CD4-positive, alpha-beta T cell treated with Interleukin-10 for 1 hour (primary cell): ENCODE measurements at regions not wholly inside any gene's neighbourhood (a gene's known extent, or its start where the extent isn't known, plus 50 kb on each side); places are given as distances from the start of the nearest gene placed in this dataset.

Experiments
- DNase-seq: peaks from one replicate; pipeline ENCODE4 v3.0.0-alpha.2; 2020

DNA sequence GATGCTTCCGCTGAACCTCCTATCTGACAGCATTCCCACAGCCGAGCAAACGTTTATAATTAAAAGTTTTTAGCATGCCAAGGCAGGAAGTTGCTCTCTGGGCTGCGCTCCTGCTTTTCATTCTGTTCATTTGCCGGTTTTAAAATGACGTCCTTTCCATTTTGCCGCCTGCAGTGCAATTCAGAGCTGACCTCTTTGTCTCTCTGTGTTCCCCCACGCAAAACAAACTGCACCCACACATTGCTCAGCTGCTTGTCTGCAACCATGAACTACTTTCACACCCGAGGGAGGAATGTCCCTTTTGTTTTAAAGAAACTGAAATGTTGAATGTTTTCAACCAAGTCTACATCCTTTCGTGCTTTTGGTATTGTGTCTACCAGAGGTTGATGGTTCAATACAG lies 416.5 kb downstream of the EFNB2 start:
- DNase-seq, result no peak

DNA sequence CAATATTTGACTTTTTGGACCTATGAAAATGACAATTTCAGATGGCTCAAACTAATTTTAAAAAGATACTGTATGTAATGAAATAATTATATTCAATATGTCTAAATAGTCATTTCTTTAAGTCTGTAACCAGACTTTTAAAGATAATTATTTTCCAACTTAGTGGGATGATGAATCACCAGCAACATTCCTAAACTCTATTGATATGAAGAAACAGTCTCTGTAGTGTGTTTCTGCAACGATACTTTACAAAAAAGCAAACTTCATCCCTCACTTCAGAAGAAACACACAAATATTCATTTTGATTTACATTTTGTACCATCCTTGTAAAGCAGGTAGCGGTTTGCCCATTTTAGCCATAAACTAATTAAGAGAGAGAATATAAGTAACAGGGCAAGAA lies 417.4 kb downstream of the EFNB2 start:
- DNase-seq, result no peak

DNA sequence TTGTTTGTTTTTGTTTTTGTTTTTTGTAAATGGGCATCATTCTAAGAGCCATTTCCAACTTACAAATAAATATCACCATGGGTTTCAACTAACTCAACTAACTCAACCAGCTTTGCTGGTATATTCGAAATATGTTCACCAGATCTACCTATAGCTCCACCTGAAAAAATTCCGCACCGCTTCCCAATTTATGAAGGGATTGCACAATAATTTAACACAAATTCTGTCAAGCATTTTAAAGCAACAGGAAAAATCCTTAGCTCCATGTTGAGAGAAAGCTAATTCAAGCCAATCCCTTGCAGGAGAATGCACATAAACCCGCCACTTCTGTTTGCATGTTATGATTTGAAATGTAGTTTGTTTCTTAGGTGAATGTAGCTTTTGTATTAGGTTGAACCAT lies 417.8 kb downstream of the EFNB2 start:
- DNase-seq, result no peak

DNA sequence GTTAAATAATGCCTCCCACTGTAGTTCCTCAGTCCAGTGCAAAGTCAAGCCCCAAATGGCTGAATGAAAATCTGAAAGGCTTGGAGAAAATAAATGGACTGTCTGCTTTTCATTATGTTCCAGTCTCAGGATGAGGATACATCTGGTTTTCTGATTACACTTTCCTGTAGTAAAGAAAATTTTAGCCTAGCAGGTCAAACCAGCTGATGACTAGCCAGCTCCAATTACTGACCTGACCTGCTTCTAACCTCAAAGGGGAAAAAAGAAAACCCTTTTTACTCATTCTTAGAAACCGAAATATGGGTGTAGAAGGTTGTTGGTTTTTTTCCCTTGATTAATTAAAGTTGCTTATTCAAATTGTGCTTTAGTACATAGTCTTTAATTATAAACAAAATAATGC lies 418.4 kb downstream of the EFNB2 start:
- DNase-seq, result no peak

DNA sequence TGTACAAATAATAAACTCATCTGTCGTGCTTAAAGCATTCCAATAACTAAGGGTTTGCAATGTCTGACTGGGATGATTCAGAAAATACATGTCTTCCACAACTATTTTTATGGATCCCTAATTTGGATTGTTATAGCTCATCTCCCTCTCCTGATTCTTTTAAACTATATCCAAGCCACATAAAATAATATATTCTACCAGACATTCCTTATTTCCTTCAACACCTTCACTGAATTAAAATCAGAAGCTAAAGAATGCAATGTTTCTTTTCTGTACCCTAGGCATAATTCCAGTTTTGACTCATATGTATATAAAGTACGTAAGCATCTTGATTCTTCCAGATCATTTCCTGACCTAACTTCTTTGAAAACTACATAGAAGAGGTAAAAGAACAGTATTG lies 420.4 kb downstream of the EFNB2 start:
- DNase-seq, result no peak

DNA sequence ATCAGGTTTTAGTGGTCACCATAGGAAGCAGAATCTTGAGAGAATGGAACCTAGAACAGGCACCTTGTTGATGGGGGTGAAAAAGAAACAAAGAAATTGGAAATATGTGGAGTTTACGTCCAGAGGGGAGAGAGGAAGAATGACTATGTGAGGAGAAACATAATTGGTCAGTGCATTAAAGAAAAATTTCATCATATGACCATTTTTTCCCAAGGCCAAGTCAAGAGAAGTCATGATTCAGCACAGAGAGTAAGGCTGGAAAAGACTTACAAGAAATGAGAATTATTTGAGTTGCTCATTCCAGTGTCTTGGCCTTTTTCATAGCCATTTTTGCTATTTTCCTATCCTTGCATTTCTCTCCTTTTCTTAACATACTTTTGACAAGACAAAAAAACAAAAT lies 421.7 kb downstream of the EFNB2 start:
- no peak for DNase-seq

DNA sequence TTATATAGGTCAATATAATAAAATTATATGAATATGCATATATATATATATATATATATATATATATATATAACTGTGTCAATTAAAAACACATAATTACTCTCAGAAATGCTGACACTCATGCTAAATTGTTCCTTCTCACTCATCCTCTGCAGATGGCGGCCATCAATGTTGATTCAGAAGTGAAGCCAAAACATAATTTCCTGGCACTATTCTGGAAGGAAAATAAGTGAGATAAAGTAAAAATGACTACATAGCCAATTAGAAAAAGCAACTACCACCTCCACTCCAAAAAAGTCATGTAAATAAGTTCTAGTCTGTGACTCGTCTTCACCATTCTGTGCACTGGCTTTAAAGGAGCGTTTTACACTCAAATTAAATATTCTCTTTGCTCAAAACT lies 423.3 kb downstream of the EFNB2 start:
- DNase-seq, result no peak

DNA sequence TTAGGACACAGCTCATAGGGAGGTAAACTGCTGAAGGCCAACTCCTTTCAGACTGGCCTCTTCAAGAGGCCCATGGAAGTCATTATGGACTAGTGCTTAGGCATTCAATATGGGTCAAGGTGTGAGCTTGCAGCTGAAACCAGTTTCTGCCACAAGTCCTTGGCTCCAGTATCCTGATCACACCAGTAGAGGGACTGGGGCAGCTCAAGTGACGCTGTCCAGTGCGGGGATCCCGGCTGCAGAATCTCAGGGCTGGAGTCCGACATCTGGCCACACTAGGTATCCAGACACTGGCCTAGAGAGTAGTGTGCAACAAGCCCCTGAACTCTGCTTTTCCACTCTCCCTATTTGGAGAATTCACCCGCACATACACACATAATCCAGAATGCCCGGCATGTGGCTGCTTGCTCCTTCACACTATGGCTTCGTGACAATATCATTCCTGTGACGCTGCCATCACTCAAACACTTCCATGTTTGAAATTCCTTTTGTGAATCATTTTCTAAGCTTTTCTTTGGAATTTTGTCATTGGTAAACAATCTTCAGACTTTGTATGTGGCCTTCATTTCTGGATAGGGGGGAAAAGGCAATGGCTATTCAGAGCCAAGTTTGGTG lies 425.1 kb downstream of the EFNB2 start:
- DNase-seq, result no peak

DNA sequence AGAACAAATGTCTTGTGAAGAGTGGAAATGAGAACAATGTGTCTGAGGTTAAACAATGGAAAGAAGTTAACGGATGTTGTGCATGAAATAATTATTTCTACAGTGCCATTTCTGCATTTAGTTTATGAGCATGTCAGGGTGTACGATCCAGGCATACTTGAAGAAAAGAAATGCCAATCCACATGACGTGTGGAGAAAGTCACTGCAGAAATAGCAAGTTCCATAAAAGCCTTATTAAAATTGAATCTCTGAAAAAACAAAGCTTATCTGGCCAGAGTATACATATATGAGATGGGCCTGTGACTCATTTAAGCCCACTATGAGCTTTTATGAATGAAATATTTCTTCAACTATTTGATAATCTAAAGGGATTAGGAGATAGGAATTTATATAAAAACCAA lies 426.1 kb downstream of the EFNB2 start:
- no peak for DNase-seq

DNA sequence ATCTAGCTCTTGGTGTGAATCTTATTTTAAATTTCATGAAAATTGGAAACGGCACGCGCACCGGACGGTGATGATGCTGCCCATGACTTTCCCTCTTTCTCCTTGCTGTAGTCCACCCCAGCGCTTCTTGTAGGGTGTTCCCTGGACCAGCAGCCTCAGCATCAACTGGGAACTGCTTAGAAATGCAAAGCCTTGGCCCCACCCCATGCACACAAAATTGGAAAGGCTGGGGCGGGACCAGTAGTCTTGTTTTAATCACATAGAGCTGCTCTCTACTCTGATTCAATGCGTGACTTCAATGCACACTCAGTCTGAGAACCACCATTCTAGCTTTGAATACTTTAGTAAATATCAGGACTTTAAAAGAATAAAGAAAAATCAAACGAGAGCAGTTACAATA lies 427.1 kb downstream of the EFNB2 start:
- no peak for DNase-seq

DNA sequence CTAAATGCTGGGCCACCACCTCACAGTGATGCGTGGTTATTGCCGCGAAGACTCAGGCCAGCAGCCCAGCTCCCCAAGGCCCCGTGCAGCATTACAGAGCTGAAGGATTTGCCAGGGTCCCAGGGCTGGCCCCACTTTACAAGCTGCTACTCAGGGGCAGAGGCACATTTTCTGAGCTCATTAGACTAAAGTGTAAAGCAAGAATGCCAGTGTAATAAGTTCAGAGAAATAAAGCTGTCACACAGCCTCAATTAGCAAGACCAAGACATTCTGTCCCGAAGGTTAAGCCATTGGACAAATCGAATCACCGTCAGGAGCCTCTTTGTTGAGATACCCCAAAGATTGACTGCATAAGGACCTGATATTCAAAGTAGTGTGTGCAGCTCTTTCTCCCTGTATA lies 428.4 kb downstream of the EFNB2 start:
- no peak for DNase-seq

DNA sequence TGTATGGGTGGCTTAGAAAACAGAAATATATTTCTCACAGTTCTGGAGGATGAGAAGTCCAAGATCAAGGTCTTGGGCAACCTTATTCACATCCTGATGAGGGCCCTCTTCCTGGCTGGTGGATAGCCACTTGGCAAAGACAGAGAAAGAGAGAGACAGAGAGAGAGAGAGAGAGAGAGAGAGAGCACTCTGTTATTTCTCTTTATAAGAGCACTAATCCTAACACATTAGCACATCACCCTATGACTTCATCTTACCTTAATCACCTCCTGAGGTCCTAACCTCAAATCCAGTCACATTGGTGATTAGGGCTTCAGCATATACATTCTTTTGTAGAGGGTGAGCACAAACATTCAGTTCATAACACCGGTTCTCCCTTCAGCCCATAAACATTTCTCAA lies 430.3 kb downstream of the EFNB2 start:
- no peak for DNase-seq

DNA sequence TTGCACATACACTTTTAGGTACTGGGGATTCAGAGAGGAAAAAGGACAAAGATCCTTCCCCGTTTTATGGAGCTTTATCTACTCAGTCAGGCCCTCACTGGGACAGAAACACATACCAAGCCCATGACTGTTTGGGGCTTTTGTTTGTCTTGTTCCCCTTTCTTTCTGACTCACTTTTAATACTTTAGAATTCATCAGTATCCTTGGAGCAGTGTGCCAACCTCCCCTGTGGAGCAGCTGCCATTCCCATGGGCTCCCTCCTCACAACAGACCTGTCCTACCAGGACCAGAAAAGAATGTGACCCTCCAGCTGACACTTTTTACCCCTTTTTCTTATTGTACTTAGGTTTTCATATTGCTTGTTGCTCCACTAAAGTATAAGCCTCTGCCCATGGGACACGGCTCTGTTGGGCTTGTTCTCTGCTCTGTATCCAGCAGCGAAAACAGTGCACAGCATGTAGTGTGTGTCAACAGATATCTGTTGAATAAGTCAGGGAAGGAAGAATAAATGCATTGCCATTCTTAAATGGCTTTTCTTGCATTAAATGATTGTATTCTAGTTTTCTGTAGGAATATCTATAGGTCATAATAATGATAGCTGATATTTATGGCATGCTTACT lies 431.1 kb downstream of the EFNB2 start:
- no peak for DNase-seq

DNA sequence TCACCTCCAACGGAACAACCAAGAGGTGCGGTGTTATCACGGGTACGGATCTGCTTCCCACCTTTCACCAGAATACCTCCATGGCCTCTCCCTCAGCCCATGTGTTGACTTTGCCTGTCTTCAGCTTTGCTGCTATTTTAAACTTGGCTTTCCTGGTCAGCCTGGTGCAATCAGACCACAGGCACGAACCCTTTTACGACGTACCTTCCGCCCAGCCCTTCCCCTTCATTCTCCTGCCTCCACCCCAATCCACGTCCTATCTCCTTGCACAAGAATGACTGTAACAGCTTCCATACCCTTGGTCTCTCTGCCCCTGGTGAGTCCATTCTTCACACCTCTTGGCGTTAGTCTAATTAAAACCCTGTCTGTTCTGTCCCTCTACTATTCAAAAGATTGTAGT lies 431.7 kb downstream of the EFNB2 start:
- no peak for DNase-seq

DNA sequence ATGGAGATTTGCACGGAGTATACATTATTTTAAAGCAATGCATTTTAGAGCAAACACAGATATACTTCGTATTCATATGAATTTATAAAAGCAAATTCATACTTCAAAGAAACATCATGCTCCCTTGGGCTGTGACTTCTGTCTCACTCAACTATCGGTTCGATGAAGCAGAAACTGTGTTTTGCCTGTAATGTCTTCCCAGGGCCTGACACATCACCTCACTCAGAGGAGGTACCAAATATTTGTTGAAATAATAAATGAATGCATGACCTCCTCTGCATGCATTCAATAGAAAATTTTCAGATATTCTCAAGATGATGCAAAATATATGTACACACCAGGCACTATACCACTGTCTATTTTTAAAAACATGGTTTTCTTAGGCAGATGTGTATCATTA lies 432.7 kb downstream of the EFNB2 start:
- no peak for DNase-seq

DNA sequence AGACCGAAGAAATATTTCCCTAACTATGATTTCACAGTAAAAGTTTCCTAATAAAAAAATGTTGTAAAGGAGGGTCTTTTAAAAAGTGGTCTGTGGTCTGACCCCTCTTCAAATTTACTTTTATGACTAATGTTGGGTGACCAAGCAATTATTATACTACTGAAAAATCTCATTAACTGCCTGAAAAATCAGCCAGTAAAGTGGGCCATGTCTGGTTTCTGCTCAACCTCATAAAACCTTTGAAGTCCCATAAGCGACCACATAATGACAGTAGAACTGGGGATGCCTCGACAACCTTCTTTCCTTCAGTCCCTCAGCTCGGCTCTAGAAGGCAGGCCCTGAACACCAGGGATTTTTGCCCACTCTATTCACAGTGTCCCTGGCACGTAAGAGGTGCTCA lies 434.3 kb downstream of the EFNB2 start:
- DNase-seq, result no peak

DNA sequence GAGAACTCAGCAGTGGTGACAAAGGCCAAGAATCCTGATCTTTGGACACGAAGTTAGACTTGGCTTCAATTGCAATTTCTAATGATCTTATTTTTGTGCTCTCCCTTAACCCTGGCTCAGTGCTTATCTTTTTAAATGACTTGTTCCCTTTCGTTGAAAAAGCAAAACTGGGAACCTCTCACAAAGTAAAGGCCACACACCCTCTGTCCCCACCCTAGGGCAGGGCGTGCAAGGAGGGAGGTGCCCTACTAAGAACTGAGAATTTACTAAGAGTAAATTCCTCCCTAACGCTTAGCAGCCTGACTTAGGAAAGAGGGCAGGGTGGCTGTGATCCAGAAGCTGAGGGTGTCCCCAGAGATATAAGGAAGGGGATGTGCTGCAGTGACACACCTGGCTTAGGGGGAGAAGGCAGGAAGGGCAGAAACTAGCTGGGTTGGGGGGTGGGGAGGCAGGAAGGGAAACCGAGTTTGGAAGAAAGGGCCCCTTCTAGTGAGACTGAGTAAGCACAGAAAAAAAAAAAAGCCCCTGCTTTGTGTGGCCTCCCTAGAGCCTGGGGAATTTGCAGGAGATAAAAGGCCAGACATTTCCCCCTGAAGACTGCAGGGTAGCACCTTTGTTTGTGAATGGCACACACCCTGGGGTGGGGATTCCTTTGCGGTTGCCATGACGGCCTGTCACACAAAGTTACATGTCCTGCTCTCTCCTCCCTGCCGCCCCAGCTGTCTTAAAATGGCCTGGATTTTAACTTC lies 435.1 kb downstream of the EFNB2 start:
- no peak for DNase-seq

DNA sequence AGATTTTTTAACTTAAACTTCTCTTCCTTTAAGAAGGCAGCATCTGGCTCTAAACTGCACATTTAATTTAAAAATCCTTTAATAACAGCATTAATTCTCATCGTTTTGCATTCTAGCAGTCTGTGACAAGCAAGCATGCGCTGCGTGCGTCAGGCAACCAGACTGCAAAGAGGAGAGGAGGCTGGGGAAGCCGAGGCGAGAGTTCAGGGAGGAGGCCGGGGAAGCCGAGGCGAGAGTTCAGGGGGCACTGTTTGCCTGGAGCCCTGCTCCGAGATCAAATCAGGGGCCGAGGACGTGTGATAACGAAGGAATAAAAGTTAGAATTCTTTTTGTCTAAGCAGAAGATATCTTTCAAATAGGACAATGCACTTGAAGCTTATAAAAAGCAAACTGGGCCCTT lies 435.7 kb downstream of the EFNB2 start:
- no peak for DNase-seq

DNA sequence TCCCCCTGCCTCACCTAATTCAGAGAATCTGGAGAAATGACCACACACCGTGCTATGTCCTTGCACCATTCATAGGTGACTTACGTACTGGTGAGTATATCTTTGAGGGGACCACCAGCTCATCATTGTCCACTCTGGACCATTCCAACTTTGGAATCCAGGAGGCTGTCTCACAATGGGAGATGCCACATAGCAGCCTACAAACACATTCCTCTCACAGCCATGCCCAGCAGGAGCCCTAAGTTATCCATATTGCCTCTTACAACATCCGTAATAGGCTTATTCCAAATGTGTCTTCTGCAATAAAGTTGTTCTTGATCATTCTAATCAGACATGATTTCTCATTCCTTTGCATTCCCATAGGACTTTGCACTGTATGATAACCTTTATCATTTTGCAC lies 436.7 kb downstream of the EFNB2 start:
- DNase-seq, result no peak

DNA sequence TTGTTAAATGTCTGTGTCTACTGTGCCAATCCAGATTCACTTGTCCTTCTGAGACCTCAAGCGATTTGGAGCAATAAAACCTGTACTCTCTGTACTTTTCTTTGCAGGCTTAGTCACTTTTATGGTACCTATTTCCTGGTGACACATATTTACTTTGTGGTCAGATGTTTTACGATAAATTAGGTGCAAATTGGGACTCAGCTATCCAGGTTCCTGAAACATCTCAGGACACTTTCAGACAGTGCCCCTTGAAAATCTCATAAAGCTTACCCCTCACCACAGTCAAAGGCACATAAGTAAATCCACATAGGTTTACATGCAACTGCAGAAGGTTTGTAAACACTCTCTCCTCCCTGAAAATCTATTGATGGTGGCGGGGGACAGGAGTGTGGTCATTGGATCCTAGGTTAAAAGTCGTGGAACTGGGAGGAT lies 438.8 kb downstream of the EFNB2 start:
- DNase-seq, result no peak

DNA sequence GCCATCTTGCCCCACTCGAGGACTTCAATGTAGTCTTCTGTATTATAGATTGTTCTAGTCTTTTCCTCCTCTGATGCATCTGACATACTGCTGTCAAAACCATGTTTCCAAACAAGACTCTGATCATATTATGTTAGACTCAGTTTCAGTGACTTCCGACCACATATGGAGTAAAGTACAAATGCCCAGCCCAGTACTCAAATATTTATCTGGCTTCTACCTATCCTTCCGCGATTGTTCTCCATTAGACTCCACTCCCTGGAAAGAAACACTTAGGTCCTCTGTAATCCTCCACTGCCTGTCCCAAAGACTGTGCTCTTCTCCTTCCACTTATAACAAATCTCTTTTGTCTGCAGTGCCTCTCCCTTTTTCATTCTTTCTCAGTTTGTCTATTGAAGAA lies 439.5 kb downstream of the EFNB2 start:
- DNase-seq, result no peak

DNA sequence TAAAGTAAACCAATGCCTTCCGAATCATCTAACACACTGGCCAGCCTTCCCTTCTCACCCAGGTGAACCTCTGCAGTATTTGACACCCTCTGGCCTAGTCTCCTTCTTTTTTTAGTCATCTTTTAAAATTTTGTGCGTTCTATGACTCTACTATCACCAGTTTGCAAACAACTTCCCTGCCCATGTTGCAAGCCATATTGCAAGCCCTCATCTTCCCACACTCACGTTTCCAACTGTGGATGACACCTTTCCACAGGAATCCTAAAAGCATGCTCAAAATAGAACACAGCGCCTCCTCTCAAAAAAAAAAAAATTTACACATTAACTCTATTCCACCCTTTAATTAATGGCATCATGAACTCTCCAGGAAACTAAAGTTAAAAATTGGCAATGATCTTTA lies 440.1 kb downstream of the EFNB2 start:
- no peak for DNase-seq

DNA sequence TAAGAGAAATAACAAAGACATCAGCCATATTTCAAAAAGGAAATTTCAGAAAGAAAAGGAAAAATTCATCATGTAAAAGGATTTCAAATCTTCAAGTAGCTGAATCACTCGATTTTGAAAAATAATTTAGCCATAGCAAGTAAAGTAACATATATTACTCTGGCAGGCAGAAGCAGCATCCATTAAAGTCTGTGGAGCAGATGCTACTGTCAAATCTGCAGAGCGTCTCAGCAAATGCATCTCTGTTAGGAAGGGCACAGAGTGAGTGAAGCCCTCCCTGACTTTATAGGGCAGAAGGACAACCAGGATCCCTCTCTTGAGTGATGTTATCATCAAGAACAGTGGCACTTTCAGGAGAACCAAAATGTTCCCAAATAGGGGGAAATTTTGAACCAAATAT lies 445.5 kb downstream of the EFNB2 start:
- DNase-seq, result no peak

DNA sequence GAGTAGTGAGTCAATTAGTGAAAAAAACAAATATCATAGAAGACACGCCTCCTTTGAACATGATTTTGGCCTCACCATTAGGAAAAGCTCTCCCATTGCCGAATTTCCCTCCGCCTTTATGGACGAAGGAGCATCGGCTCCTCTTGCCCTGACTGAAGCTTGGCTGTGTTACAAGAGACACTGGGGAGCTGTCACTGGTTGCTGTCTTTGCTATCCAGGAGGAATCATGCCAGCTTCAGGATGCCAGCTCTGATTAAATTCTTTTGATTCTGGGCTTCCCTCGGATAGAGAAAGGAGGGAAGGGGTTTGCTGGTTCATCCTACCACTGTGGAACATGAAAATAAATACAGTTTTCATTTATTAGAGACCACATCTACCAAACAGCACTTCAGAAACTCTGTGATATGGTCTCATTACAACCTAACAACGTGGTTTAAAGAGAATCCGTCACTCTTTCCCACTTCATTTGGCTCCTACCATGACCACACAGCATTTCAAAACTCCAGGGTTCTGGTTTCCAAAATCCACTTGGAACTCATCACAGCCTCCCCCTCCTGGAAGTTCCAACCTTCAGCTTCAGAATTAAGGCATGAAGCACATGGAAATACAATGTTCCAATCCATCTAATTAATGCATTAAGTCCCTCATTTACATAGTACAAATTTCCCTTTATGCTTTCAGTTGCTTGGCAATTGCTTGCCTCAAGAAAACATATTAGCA lies 446.0 kb downstream of the EFNB2 start:
- DNase-seq, result no peak
